NOMO-1 treated with DMSO at 0.1 percent for 48 hours (cell line): ENCODE measurements at regions not wholly inside any gene's neighbourhood (a gene's known extent, or its start where the extent isn't known, plus 50 kb on each side); places are given as distances from the start of the nearest gene placed in this dataset.
A peak's percentile ranks its signal among the peaks of the same experiment; 100 is the strongest.

ENCODE experiments used
- DNase-seq: peaks from one replicate; lab custom pipeline; 2025; ENCODE audit not compliant: unreplicated experiment; lab: John Stamatoyannopoulos, UW

DNA sequence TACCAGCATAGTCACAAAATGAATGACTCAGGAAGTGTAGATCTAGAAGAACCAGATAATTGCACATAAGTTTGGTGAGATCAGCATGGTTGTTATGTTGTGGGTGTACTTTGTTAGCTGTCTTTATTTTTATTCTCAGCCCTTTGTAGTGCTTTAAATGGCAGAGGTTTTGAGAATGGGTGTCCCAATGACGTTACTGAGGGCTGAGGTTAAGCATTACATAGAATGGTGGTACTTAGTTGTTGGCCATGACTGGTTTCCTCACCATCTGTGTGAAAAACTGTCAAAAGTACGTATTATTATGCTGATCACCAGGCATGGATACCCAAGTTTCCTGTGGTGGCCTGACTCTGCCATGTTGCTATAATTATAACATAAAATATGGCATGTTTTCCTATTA is 165.8 kb downstream of the UBE2E3 start:
- DNase-seq = no peak

DNA sequence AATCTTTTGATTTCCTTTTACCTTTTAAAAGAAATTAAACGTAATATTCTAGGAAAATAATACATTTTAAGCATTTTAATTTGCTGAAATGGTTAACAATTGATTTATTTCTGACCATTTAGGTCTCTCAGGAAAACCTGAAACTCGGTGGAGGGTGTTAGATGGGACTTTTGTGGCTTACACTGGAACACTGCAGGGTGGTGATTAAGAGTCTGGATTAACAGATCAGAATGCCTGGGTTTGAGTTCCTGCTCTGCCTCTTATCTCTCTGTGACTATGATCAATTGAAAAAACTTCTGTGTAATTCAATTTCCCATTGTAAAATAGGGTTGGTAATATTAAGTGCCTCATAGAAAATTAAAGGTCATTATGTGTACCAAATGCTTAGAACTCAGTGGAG is 168.7 kb downstream of the UBE2E3 start:
- DNase-seq = no peak

DNA sequence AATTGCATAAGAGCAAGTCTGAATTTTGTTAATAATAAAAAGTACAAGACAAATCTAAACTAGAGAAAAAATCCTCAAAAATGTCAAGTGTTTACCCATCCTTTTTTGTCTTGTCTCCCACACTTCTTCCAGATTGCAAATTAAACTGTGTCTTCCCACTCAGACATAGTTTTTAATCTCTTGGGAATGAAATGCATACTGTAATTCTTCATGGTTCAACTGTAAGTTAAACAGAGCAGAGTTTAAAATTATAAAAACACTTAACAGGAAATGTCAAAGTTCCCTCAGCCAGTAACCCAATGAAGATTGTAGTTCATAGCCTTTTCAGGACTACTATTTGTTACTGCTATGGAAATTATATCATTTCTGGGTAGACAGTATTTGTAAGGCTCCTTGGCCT is 171.8 kb downstream of the UBE2E3 start:
- no peak for DNase-seq

DNA sequence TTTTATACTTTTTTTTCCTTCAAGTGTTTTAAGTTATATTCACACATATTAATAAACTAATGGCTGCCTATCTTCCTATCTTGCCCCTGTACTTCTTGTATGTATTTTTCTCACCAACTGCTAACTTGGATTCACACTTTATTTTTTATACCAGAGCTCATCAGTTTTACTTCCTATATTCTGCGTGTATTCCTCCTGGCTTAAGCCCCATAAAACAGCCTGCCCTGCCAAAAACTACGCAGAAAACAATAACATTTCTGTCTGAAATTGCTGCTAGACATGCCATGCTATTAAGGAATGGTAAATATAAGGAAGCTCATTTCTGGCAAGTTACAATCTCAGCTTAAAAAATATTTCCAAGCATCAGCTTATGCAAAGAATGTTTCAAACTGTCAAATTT is 172.3 kb downstream of the UBE2E3 start:
- peak; percentile 34 for DNase-seq

DNA sequence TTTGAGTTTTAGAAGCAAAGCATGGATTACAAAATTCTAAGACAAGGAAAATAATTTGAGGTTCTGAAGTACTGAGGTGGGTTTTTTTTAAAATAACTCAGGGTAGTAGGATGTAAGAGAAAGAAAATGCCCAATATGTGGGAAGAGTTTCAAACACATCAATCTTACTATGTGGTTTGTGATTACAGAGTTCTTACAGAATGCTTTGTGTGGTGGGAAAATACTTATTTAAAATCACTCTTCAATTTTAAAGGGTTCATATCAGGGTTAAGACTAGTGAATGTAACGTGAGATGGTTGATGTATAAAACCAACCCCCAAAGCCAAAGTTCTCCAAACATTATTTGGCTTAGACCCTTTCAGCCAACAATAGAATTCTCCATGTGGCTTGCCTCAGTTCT is 173.5 kb downstream of the UBE2E3 start:
- no peak for DNase-seq

DNA sequence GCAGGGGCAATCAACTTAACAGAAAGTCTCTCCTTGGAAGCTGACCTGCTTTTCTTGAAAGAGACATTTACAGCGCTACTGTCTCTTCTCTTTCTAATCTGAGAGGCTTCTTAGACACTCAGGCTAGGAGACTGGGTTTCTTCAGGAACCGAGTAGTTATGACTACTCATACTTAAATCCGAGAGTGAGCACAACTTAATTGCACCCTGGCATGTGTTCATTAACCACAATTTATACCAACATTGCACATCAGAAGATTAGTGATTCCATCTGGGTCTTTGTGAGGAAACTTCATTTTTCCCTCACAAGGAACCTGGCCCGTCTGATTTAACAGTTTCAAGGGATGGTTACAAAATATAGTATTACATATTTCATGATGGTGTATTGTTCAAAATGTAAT is 176.9 kb downstream of the UBE2E3 start:
- DNase-seq = no peak

DNA sequence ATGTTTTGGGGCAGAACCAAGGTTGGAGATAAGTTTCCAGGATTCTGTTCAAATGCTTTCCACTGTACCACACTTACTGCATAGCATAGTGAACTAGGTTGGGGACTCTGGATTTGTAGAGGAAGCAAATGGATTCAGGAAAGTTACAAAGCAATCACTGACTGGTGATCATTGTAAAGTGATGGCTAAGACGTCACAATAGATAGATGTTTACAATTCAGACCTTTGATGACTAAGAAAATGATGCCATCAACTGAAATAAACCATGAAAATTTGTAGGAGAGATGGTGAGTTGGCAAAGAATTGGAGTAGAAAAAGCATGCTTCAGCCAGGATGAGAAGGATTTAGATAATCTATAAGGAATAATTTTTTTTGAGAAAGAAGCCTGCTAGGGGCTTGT is 178.0 kb downstream of the UBE2E3 start:
- no peak for DNase-seq

DNA sequence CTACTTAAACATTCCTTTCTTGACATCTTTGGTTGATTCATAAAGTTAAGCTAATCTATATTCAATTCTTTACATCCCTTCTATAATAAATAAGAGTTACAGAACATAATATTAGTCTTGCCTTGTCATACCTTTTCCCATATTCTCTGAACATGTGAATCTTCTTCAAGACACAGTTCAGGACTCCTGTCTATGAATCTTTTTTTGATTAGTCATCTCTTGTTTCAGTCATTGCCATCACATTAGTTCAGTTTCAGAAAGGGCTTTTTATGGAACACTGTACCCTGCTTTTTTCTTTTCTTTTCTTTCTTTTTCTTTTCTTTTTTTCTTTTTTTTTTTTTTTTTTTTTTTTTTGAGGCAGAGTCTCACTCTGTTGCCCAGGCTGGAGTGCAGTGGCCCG is 181.2 kb downstream of the UBE2E3 start:
- DNase-seq = no peak

DNA sequence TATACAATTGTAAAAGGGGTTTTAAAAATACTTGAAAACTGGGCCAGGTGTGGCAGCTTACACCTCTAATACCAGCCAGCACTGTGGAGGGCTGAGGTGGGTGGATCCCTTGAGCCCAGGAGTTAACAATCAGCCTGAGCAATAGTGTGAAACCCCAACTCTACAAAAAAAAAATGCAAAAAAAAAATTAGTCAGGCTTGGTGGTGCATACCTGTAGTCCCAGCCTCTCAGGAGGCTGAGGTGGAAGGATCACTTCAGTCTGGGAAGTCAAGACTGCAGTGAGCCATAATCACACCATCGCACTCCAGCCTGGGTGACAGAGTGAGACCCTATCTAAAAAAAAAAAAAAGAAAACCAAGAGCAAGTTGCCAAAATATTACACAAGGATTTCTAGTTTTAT is 182.7 kb downstream of the UBE2E3 start:
- DNase-seq = peak; percentile 18

DNA sequence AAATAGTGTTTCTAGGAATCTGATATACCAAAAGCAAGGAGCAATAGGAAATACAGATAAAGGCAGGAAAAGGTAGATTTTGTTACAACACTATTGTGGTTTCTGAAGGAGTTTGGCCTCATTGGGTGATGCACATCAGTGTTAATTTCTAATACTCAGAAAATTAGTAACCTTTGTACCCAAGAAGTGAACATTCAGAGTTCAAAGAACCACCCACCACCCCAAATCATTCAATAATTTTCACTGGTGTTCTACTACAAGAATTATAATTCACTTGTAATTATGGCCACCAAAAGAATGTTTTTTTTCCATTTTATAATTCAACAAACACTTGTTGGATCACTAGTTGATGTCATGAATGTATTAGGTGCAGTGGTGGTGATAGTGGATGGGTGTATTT is 183.3 kb downstream of the UBE2E3 start:
- DNase-seq = no peak

DNA sequence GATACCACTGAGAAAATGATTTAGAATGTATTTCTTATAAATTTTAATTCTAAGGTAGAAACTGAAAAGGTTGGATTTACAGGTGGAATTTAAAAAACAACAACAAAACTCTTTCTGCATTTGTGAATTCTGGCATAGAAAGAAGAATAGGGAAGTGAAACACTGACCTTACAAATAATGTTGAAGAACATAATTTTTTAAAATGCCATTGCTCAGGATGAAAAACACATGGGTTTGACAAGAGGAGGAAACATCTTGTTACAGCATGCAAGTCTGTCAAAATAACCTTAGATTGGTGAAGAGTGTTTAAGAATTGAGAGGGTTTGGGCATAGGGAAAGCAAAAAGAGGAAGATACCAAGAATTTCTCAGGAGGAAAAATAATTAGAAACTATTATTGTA is 184.3 kb downstream of the UBE2E3 start:
- peak; percentile 91 for DNase-seq

DNA sequence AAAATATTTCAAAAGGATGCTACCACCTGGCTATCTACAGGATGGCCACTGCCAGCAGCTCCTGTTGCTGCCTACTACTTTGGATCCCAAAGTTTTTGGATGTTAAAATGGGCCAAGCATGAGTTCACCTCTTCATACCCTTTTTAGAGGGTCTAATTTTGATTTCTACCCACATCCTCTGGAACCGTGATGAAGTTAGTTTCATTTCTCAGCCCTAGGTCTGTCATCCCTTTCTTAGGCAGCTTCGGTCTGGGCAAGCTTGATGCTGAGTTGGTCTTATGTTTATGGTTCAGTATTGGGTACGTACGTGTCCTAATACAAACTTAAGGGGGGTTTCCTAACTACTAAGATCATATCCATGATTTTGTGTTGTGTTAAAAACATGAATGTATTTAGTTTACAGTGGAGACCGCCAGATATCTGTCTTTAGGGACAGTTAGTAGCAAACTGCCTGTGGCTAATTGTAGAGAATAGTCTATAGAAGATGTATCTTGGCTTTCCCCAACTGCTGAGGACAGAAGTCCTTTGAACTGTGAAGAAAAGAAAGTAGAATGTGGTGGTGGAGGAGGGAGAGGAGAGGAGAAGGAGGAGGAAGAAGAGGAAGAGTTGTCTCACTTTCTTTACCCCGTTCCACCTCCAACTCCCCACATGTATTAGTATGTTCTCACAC is 184.9 kb downstream of the UBE2E3 start:
- peak; percentile 39 for DNase-seq

DNA sequence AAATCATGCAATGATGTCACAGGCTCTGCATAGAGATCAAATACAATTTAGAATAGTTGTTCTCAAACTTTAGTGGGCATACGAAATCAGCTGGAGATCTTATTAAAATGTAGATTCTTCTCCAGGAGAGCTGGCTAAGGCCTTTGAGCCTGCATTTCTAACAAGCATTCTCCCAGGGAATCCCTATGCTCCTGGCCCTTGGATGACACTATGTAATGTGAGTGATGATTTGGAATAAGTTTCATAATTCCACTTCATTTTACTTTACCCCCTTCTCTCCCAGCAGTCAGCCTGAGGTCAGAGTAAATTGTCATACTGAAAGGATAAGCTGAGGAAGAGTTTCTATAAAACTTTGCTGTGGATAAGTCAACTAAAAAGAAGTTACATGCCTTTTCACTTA is 189.1 kb downstream of the UBE2E3 start:
- DNase-seq = no peak

DNA sequence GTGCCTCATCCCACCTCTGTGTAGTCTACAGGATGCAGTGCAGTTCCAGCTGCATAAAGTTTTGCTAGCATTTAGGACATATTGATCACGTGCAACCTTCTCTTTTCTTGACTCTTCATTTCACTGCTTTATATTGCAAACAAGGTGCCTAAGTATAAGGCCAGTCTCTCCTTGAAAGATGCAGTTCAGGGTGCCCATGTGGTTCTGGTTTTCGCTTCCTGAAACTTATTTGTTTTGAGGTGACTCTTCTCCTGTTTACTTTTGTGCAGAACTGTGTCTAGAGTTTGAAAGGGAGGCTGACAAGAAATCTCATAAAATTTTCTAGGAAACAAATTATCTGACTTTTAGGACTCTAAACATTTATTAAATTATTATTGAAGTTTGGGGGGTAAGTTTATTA is 189.9 kb downstream of the UBE2E3 start:
- no peak for DNase-seq

DNA sequence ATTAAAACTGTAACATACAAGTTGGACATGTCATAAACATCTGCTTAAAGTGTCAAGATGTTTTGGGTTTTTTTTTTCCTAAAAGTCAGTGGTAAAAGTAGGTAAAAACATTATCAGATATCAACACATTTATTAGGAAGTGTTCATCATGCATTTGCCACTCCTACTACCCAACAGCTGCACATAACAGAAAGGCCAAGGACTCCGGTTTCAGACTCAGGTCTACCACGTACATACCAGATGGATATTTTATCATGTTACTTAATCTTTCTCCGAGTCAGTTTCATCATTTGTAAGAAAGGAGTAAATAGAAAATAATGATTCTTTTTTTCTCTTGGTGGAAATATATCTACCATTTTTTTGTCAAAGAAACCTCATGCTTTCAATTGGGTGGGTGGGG is 192.3 kb downstream of the UBE2E3 start:
- DNase-seq = no peak

DNA sequence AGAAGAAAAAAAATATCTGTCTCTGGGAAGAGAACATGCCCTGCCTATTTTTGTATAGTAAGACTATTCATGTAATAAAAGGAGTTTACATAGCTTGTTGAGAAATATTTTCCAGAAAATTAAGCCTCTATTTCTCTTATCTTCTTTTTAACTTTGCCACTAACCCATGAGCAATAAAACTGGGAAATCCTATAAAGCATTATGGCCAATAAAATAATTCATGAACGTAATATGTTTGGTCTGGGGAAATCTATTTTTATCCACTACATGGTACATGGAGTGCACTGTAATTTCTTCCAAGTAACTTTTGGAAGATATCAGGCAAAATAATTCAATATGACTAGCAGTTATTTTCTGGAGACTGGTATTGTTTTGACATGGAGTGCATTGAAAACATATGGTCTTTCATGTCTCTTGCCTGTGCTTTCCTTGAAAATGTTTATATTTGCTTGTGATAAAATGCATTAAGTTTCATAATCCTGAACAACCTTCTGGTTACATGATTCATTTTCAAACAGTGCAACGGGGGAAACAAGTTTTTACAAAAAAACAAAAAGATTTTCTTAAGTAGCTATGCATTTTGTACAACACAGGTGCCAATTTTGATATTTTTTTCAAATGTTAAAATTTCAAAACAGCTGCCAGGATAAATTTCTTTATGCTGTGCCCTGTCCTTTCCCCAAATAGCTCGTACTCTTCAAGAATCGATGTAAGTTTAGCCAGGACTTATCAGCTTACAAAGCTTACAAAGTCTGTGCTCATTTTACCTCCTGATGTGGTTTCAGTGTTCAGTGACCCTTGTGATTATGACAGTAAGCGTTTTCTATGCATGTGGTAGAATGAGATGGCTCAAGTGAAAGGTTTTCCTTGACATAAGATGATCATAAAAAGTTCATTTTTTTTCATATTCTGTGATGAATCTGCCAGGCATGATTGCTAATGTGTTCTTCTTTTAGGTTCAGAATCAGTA is 194.5 kb downstream of the UBE2E3 start:
- no peak for DNase-seq

DNA sequence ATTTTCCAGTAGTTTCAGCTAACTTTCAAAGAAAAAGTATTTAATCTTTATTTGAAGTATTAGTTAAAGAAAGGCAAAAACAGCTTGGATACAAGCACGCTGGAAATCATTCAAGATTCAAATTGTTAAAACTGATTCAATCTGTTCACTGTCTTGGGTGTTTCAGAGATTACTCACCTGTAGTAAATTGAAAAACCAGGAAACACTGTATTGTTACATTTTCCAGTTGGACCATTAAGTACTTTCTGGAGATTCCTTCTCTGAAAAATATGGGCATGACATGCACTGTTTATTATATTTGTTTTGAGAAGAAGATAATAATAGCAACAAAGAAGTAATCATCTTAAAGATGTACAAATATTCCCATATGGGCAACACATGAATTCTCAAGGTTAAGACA is 196.1 kb downstream of the UBE2E3 start:
- DNase-seq = no peak

DNA sequence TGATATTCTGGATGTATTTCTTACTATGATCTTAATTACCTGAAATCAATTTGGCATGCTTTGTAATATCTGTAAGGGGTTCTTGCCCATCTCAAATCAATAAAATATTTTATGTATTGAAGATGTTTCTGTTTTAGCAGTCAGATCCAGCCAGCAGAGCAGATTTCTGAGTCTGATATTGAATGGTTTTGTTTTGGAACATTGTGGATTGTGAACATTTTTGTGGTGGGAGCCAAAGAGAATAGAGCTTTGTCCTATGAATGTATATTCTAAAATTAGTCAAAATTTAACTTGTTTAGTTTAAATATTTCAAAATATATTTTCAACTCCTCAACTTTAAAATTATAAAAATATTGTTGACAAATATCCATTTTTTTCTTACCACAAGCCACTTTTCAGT is 197.0 kb downstream of the UBE2E3 start:
- DNase-seq = no peak

DNA sequence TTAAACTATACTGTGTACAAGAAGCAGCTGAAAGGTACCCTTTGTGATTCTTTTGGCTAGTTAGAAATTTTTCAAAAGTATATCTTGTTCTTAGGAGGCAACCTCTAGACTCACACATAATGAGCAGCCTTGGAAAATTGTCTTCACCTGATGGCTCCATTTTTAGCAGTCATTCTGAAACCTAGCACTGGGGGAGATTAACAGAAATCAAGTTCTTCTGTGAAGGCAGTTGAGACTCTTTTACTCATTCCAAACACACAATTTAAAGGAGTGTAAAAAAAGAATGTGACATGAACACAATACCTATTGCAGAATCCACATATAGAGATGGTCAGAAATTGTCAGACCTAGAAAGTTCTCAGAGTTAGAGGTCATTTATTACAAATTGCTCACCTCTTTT is 197.7 kb downstream of the UBE2E3 start:
- DNase-seq = no peak

DNA sequence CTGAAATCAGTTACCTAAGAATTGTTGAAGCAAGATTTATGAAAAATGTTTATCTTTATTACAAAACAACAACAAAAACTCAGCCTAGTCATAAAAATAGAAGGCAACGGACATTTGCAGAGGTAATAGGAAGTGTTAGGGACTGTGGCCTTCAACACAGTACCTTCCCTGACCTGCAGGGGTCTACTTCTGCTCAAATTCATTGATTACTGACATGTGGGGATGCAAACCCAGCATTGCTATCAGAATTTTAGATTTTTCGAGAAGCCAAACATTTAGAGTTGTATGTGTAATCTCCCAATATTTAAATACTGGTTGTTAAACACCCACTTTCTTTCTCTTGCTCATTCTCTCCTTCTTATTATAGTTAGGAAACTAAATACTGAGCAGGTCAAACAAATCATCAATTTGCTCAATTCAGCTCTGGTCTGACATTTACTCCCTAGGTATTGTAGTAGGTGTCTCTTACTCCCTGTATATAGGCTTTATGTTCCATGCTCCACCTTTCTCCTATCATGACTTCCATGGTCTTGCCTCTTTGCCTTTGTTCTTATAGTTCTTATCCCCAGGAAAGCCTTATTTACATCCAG is 198.5 kb downstream of the UBE2E3 start:
- no peak for DNase-seq

DNA sequence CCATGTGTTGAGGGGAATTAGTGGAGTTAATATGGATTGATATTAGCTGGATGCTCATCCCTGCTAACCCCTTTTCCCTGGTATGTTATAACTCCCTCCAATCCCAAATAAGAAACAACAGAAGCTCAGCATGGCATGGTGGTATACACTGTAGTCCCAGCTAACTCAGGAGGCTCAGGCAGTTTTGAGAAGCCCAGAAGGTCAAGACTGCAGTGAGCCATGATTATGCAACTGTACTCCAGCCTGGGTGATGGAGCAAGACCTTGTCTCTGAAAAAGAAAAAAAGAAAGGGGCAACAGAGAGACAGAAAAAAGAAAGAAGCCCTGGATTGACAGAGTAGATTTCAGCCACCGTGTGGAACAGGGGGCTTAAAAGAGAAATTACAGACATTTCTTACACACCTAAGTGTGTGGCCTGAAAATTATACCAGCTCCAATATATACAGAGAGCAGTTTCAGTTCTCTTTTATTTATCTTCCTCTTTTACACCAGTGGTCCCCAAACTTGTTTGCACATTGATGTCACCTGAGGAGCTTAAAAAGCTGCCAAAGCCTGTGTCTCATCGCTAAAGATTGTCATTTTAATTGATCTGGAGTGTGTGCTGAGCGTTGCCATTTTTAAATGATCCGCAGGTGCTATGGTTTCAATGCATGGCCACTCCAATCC is 203.6 kb downstream of the UBE2E3 start:
- DNase-seq = peak; percentile 88

DNA sequence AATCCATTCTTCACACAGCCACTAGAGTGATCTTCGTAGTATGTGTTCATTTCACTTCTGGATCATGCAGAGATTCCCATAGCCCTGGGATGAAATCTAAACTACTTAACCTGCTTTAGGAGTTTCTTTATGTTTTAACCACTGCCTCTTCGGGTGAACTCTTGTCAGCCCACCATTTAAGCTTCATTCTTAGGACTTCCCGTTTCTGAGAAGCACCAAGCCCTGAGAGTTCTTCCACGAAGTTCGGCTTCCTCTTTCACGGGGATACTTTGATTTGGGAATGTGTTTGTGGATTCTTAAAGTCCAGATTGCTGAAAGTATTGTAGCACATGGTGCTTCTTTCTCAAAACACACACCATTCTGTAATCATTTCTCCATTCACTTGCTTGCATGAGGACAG is 205.0 kb downstream of the UBE2E3 start:
- DNase-seq = peak; percentile 39
